CD4-positive, alpha-beta T cell (primary cell): ENCODE measurements at regions not wholly inside any gene's neighbourhood (a gene's known extent, or its start where the extent isn't known, plus 50 kb on each side); places are given as distances from the start of the nearest gene placed in this dataset.

ENCODE experiments used
- ATAC-seq: fragments of 200-7000 bp; cut with Tn5 transposase; one replicate; pipeline ENCODE4 v1.10.0; 2022; ENCODE audit warnings: mild to moderate bottlenecking; ENCODE audit not compliant: poor library complexity
- CTCF ChIA-PET: fragments of 350-600 bp; sonication (Branson Sonifier 250); formaldehyde crosslinking; loops from one replicate; lab custom pipeline; 2021; ENCODE audit warnings: antibody characterized with exemption, inconsistent platforms; lab: Charles Lee
- POLR2A ChIA-PET: fragments of 350-600 bp; sonication (Branson Sonifier 250); formaldehyde crosslinking; loops from one replicate; lab custom pipeline; 2021; ENCODE audit warnings: antibody characterized with exemption, inconsistent platforms; lab: Charles Lee
- DNase-seq, 14 experiments: peaks; one replicate each; pipeline ENCODE4 v3.0.0-alpha.2; 2013 to 2020; ENCODE audit warnings: mixed read lengths in 2 of 14
- H3K27ac ChIP-seq, 2 donors: one replicate each; pipeline versions ENCODE4 v1.5.1 to v1.7.0; 2013; ENCODE audit warnings: low read length in 2 of 2, low read depth in 1 of 2, mild to moderate bottlenecking in 1 of 2
- H3K27me3 ChIP-seq, 2 experiments: 1 replicate in 1 of 2; 2 replicates in 1 of 2; pipeline versions ENCODE4 v1.6.1 to v1.7.0; 2013; ENCODE audit warnings: low read length in 2 of 2, control low read depth in 1 of 2, mild to moderate bottlenecking in 1 of 2, moderate library complexity in 1 of 2; ENCODE audit not compliant: insufficient read depth in 2 of 2, control insufficient read depth in 1 of 2
- H3K36me3 ChIP-seq: one replicate; pipeline ENCODE4 v1.6.1; 2013; ENCODE audit warnings: low read length, control low read depth; ENCODE audit not compliant: insufficient read depth
- H3K4me1 ChIP-seq: one replicate; pipeline ENCODE4 v1.6.1; 2013; ENCODE audit warnings: low read length, control low read depth; ENCODE audit not compliant: insufficient read depth
- H3K4me3 ChIP-seq: one replicate; pipeline ENCODE4 v1.5.1; 2013; ENCODE audit warnings: mild to moderate bottlenecking, low read length, moderate library complexity
- H3K9me3 ChIP-seq, 2 experiments: 1 replicate in 1 of 2; 2 replicates in 1 of 2; pipeline versions ENCODE4 v1.6.1 to v1.7.0; 2013; ENCODE audit warnings: low read length in 2 of 2, mild to moderate bottlenecking in 2 of 2, control low read depth in 1 of 2, moderate library complexity in 1 of 2; ENCODE audit not compliant: control insufficient read depth in 1 of 2, insufficient read depth in 1 of 2
- H3K27ac Mint-ChIP-seq: one replicate; pipeline ENCODE4 v1.8.0; 2020; ENCODE audit warnings: mixed read lengths
- H3K27me3 Mint-ChIP-seq: one replicate; pipeline ENCODE4 v1.8.0; 2021; ENCODE audit warnings: mixed read lengths
- H3K36me3 Mint-ChIP-seq: one replicate; pipeline ENCODE4 v1.8.0; 2021; ENCODE audit warnings: low read depth, mixed read lengths
- H3K4me1 Mint-ChIP-seq: one replicate; pipeline ENCODE4 v1.8.0; 2021; ENCODE audit warnings: low read depth, mixed read lengths
- H3K4me3 Mint-ChIP-seq: one replicate; pipeline ENCODE4 v1.8.0; 2020; ENCODE audit warnings: mild to moderate bottlenecking, mixed read lengths
- H3K9me3 Mint-ChIP-seq: one replicate; pipeline ENCODE4 v1.8.0; 2020; ENCODE audit warnings: mixed read lengths
- intact Hi-C, 2 experiments: fragments of 100-400 bp; cut with DNase I in 1 of 2; cut with micrococcal nuclease in 1 of 2; formaldehyde crosslinking; loops; one replicate each; pipeline versions ENCODE4 v1.15.1 to v1.9.0; 2023 to 2025; cut with DNase I, micrococcal nuclease
- TF ChIP-seq, protein P1 (sequence below): fragments of 200-600 bp; IDR thresholded peaks from one replicate; pipeline ENCODE4 v1.8.0; 2022; ENCODE audit warnings: antibody characterized with exemption, mild to moderate bottlenecking

DNA sequence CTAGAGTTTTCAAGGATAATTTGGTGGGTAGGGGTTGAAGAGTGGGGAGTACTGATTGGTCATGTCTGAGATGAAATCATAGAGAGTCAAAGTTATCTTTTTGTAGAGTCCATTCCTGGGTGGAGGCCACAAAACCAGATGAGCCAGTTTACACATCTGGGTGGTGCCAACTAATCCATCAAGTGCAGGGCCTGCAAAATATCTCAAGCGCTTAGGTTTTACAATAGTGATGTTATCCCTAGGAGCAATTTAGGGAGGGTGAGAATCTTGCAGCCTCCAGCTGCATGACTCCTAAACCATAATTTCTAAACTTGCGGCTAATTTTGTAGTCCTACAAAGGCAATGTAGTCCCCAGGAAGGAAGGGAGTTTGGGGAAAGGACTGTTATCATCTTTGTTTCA, 988.3 kb upstream of the LCORL start:
- POLR2A ChIA-PET: no interaction called here
- H3K27ac Mint-ChIP-seq: no peak overlapping the region
- no peaks in the 10 kb centered on the region for H3K27me3 Mint-ChIP-seq
- H3K4me1 Mint-ChIP-seq: no peaks in the 10 kb centered on the region
- no peaks in the 10 kb centered on the region for H3K9me3 ChIP-seq
- H3K4me3 Mint-ChIP-seq: no peak overlapping the region
- CTCF ChIA-PET: no interaction called here
- H3K36me3 Mint-ChIP-seq: no peaks in the 10 kb centered on the region
- intact Hi-C loops: no loop called here
- DNase-seq: no peak
- no peaks in the 10 kb centered on the region for H3K27me3 ChIP-seq
- no peak overlapping the region for H3K4me3 ChIP-seq
- H3K27ac ChIP-seq: no peak overlapping the region
- no peaks in the 10 kb centered on the region for H3K36me3 ChIP-seq
- ATAC-seq: no peak
- H3K4me1 ChIP-seq: no peaks in the 10 kb centered on the region
- TF ChIP-seq, protein P1, sequence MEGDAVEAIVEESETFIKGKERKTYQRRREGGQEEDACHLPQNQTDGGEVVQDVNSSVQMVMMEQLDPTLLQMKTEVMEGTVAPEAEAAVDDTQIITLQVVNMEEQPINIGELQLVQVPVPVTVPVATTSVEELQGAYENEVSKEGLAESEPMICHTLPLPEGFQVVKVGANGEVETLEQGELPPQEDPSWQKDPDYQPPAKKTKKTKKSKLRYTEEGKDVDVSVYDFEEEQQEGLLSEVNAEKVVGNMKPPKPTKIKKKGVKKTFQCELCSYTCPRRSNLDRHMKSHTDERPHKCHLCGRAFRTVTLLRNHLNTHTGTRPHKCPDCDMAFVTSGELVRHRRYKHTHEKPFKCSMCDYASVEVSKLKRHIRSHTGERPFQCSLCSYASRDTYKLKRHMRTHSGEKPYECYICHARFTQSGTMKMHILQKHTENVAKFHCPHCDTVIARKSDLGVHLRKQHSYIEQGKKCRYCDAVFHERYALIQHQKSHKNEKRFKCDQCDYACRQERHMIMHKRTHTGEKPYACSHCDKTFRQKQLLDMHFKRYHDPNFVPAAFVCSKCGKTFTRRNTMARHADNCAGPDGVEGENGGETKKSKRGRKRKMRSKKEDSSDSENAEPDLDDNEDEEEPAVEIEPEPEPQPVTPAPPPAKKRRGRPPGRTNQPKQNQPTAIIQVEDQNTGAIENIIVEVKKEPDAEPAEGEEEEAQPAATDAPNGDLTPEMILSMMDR: no peak
- peaks cover 4% of the 10 kb centered on the region for H3K9me3 Mint-ChIP-seq

DNA sequence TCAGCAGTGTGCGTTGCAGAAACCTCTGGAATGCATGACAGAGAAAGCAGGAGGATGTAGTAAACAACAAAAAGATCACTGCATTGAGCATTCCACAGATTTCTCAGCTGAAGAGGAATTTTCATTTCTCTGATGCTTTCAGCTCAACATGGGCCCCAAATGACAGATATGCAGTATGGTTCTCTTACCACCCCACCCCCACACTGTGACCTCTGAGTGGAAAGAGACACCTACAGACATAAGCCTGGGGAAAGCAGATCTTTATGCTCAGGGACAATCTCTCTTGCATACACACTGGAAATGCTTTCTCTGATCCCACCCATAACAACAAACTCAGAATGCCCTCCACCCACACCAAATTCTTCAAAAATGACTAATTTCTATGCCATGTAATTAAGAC, 983.7 kb upstream of the LCORL start:
- Histone ChIP-seq H3K9me3 (no peaks in the 10 kb centered on the region), H3K4me1 (no peaks in the 10 kb centered on the region), H3K36me3 (no peaks in the 10 kb centered on the region), H3K27ac (no peak overlapping the region), H3K4me3 (no peak overlapping the region), H3K27me3 (no peaks in the 10 kb centered on the region)
- no peak for DNase-seq
- intact Hi-C loops: no loop called here
- POLR2A ChIA-PET: no interaction called here
- no peak for ATAC-seq
- no peaks in the 10 kb centered on the region for H3K4me1 Mint-ChIP-seq
- no peak overlapping the region for H3K27ac Mint-ChIP-seq
- CTCF ChIA-PET: no interaction called here
- H3K9me3 Mint-ChIP-seq: peaks cover 15% of the 10 kb centered on the region
- no peak overlapping the region for H3K4me3 Mint-ChIP-seq
- no peaks in the 10 kb centered on the region for H3K27me3 Mint-ChIP-seq
- TF ChIP-seq, protein P1: no peak
- H3K36me3 Mint-ChIP-seq: no peaks in the 10 kb centered on the region

DNA sequence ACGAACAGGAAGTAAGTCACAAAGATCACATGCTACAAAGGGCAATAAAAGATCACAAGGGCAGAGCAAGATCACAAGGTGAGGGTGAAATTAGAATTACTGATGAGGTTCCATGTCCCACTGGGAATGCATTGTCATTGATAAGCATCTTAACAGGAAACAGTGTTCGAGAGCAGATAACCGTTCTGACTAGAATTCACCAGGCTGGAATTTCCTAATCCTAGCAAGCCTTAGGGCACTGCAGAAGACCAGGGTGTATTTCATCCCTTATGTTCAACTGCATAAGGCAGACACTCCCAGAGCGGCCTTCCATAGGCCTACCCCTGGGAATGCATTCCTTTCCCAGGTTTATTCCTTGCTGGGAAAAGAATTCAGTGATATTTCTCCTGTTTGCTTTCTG, 980.6 kb upstream of the LCORL start:
- Histone ChIP-seq H3K9me3 (peaks cover 0 to 3% of the 10 kb centered on the region in 2 experiments), H3K4me3 (no peak overlapping the region), H3K36me3 (no peaks in the 10 kb centered on the region), H3K27me3 (no peaks in the 10 kb centered on the region), H3K4me1 (no peaks in the 10 kb centered on the region), H3K27ac (no peak overlapping the region)
- TF ChIP-seq, protein P1: no peak
- Mint-ChIP-seq H3K36me3 (no peaks in the 10 kb centered on the region), H3K4me3 (no peak overlapping the region), H3K27ac (no peak overlapping the region), H3K4me1 (no peaks in the 10 kb centered on the region), H3K27me3 (no peaks in the 10 kb centered on the region), H3K9me3 (peaks cover 26% of the 10 kb centered on the region)
- intact Hi-C loops: no loop called here
- DNase-seq (no peak), ATAC-seq (no peak)
- POLR2A ChIA-PET: no interaction called here
- CTCF ChIA-PET: no interaction called here
